SK-MEL-5 (cell line): ENCODE measurements at regions not wholly inside any gene's neighbourhood (a gene's known extent, or its start where the extent isn't known, plus 50 kb on each side); places are given as distances from the start of the nearest gene placed in this dataset.
"Not testable (repeated sequence)": the region's sequence is repeated elsewhere in the genome, so short reads cannot be mapped to it uniquely, and the experiment has no call there.

Experiments
- DNase-seq: peaks from one replicate; pipeline ENCODE4 v3.0.0-alpha.2; 2016; ENCODE audit warnings: low read depth, low spot score
- in situ Hi-C: cut with HindIII; loops from 2 replicates; pipeline ENCODE4 v1.10.0; 2016; ENCODE audit warnings: low sequenced_read_pairs, high pct_unique_total_duplicates, low pct_unique_long_range_greater_than_20kb

DNA sequence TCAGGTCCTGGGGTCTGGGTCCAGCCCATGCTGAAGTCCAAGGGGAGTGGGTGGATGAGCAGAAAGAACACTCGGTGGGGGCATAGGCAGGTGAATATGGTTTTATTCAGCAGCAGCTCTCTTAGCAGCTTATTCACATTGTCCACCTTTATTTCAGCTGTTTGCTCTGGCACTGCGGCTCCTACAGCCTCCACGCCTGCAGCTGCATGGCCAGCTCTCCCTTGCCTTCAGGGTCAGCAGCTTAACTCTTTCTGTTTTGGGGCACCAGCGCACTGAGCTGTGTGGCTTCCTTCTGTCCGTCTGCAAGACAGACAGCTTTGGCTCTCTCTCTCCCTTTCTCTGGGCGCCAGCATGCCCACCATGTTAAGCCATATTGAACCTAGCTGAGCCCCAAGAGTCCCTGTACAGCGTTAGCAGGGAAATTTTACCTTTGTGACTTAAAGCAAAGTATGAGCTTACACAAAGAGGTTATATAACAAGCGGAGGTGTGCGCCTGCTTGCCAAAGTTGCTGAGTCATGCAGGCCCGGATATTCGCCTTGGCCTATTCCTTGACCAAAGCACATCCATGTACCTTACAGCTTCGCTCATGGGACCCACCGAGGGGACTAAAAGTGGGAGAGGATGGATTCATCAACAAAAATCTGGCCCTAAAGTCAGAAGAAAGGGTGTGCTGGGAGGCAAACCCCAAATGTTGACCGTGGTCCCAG is 170.1 kb upstream of the PFN2 start:
- DNase-seq, result no peak
- in situ Hi-C loops, result no loop called here

DNA sequence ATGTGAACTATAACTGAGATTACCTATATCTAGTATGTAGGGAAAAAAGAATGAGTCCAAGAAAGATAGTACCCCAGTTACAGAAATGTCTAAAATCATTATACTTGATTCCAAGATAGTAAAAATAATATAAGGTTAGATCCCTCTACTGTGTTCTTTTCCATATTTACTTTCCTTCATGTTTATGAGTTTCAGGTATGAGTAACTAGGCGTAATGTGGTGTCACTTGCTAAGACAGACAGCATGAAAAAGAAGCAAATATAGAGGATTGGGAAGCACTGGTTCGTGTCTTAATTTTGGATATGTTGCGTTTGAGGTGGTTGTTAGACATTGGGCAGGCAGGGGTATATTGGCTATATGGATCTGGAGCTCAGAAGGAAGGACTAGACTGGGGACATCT is 168.1 kb upstream of the PFN2 start:
- in situ Hi-C loops, result no loop called here
- no peak for DNase-seq

DNA sequence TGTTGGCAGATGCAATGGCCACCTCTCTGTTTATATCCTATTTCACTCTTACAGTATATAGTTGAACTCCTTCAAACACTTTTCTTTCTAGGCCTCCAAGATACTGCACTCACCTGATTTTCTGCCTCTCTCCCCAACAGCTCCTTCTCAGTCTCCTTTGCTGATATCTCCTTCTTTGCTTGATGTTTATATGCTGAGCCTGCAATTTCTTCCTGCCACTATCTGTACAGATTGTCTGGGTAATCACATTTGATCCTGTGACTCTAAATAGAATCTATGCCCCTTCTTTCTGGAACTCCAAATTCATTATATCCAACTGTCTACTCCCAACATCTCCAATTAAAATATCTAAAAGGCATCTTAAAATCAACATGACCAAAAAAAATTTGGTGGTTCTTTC is 165.5 kb upstream of the PFN2 start:
- in situ Hi-C loops, result no loop called here
- no peak for DNase-seq

DNA sequence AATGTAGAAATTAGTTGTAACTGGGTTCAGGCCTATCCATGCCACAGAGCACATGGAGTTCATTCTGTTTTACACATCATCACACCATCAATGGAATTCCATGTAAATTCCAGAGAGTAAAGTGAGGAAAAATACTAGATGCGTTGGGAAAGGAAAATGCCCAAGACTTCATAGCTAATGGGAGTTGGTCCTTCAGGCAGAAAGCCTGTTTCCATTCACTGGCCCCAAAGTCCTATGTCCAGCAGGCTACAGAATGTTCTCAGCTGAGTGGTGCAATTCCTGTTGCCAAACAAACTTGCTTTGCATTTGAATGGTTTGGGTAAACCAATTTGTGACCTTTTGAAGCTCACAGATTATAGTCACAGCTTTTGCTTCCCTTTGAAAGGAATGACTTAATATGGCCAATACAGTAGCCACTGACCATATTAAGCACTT is 164.6 kb upstream of the PFN2 start:
- no peak for DNase-seq
- in situ Hi-C loops, result no loop called here

DNA sequence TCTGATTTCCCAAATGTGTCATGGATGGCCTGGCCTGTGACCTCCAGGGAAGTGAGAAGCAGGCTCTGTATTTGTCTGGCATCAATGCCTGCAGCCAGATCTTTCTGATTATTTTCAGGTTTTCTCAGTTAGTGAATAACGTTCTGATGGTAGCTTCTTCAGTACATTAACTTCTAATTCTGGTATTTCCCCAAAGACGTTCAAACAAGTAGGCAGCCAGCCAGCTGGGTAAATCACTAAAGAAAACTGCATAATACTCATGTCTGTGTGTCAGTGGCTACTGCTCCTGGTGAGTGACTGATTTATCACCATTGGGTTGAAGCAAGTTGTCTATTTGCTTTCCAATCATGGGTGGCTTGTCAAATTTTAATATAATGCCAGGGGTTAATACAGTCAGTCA is 162.6 kb upstream of the PFN2 start:
- DNase-seq, result no peak
- in situ Hi-C loops, result no loop called here

DNA sequence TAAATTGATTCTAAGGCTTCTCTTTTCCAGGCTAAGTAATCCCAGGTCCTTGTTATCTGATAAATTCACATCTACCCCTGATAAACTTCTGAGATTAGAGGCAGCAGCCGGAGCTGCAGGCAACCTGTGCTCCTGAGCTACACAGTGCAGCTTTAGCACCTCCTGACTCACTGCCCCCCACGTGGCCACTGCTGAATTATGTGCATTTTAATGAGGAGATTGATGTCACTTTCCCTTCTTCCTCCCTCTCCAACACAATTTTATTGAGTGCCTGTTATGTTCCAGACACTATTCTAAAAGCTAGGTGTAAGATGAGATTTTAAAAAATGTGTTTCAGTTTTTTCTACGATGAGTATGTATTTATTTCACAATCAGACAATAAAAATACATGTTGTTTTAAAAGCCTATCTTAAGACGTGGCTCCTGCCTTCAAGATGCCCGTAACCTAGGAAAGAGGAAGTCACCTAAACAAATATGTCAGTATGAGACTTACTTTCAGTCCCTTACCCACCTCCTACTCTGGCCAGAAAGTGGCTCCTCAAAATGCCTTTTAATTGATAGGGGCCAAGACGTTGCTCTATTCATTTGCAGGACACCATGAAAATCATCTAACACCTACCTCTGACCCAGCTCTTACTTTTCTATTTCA is 161.5 kb upstream of the PFN2 start:
- in situ Hi-C loops, result no loop called here

DNA sequence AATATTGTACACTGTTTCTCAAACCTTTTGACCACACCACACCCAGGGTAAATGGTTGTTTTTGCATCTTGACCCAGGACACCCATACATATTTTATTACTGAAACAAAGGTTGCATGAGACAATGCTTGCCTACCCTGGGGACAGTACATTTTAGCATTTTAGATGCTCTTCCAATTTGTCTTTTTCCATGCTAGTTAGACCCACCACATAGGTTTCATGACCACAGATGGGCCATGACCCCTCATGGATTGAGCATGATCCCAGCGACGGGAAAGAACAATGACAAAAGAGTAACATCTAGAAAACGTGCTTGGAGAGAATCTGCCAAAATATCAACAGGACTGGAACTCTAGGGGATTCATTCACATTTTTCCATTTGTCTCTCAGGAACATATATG is 161.0 kb upstream of the PFN2 start:
- DNase-seq, result no peak
- in situ Hi-C loops, result no loop called here

More for the DNA sequence above, 161.5 kb upstream of the PFN2 start:
- DNase-seq, result peak; percentile 27

DNA sequence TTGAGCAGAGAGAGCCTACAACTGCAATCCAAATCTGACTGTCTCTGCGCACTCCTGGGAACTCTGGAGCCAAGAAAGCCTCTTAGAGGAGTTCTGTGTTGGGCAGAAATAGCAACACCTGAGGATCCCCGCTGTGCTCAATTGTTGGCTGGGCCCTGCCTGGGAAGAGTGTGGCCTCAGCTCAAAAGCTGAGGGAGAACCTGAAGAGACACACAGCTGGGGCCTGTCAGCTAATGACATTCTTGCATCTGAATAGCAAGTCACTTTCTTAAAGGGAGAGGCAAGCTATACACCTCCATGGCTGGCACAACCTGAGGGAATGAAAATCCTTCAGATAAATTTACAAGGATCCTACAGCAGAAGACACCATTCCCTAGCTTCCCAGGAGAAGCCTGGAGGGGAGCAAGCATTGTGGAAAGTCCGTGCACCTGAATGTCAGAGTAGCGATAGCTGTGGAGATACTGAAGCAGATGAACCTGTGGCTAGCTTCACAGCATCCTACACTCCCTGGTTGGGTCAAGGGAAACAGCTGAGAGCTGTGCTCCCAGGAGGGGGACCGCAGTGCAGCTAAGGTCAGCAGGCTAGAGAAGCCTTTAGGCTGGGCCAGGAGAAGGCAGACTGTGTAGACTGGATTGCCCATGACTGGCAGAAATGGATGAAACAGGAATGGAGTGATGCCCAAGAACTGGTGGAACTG is 159.9 kb upstream of the PFN2 start:
- no peak for DNase-seq
- in situ Hi-C loops, result no loop called here

DNA sequence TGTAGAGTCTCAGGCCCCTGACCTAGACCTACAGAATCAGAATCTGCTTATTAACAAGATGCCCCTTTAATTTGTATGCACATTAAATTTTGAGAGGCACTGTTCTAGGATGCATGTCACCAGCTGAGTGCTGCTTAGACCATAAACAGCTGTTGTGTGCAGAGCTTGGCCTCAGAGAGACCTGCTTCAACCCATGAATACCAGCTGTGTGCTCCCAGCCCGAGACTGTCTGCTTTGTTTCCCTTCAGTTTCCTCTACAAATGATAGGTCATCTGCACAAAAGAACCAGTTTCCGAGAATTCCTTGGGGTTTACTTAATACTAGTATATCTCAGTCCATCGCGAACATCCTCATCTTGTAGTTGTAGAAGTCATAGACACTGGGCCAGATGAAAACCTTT is 158.5 kb upstream of the PFN2 start:
- in situ Hi-C loops, result no loop called here
- DNase-seq, result peak; percentile 73

DNA sequence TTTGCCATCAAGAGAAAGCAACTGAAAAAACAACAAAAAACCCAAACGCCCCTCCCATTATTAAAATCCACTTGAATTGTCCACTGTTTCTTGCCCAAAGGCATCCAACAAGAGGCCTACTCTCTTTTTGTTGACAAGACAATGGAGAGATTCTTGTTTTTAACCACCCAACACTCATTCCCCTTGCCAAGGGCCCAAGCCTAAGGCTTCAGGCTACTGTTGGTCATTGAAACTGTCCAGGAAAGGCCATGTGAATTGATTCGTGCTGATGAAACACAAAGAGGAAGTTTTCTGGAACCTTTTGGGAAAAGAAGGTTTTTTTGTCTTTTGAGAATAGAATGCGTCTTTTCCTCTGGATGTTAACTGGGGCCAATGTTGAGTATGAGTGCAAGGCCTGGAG is 157.4 kb upstream of the PFN2 start:
- DNase-seq, result peak; percentile 91
- in situ Hi-C loops, result no loop called here

DNA sequence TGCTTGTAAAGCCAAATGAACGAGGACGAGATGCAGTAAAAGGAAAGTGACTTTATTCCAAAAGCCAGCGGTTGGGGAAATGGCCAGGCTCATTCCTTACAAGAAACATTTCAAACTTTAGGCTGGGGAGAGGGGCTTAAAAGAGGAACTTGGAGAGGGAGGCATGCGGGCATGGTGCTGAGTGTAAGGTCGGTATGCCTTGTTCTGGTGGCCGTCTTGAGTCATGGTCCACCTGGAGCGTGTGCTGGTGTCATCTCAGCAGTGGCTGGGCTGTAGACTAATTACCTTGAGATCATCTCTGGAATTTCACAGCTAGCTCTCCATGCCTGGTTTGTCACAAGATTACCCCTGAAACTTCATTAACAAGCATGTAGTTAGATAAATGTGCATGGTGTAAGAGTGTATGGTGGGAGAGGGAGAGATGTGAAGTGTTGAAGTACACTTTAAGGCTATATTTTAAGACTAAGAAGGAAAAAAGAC is 156.4 kb upstream of the PFN2 start:
- in situ Hi-C loops, result no loop called here
- DNase-seq, result no peak

DNA sequence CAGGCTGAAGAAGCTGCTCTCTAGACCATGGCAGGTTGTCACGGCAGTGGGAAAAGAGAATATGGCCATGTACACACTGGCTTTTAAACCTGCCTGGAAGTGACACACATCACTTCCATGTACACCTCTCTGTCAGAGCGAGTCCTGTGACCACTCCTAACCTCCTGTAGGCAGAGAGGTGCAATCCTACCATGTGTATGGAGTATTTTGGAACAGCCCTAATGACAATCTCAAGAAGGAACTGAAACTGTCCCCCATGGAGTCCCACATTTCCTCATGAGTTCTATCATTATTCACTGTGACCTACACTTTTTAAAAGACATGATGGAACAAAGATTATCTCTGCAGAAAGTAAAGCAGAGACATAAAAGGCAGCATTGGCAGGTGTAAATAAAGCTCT is 153.4 kb upstream of the PFN2 start:
- peak; percentile 3 for DNase-seq
- in situ Hi-C loops, result no loop called here

DNA sequence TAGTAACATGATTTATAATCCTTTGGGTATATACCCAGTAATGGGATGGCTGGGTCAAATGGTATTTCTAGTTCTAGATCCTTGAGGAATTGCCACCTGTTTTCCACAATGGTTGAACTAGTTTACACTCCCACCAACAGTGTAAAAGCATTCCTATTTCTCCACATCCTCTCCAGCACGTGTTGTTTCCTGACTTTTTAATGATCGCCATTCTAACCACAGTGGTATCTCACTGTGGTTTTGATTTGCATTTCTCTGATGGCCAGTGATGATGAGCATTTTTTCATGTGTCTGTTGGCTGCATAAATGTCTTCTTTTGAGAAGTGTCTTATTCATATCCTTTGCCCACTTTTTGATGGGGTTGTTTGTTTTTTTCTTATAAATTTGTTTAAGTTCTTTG is 152.6 kb upstream of the PFN2 start:
- DNase-seq, result peak; percentile 8
- in situ Hi-C loops, result not testable (repeated sequence)

DNA sequence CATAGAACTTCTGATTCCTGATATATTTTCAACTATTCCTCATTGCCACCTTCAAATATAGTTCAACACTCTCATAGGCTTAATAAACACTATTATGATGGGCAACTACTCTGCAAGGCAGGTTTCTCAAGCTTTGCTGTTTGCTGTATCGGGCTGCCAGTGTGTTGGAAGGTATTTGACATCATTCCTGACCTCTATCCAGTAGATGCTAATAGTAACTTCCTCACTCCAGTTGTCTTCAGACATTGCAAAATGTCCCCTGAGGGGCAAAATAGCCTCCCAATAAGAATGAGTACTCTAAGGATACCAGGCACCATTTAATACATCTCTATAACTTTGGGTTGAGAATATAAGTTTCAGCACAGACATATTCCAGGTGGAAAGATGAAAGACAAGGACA is 147.5 kb upstream of the PFN2 start:
- no peak for DNase-seq
- in situ Hi-C loops, result no loop called here

DNA sequence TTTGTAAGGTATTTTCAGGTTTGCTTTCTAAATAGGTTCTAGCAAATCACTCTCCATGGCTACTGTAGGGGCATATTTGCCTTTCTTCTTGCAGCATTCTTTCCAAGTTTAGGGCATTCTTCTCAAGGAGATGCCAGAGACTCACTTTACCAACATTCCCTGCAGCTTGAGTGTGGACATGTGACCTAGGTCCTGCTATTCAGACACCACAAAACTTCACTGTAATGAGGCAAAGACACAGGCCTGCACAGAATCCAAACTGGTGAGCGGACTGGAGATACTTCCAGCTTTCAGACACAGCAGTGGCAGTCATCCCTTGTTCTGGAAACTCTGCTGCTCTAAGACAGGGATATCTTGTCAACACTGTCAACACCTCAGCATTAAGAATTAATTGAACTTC is 146.4 kb upstream of the PFN2 start:
- no peak for DNase-seq
- in situ Hi-C loops, result no loop called here

DNA sequence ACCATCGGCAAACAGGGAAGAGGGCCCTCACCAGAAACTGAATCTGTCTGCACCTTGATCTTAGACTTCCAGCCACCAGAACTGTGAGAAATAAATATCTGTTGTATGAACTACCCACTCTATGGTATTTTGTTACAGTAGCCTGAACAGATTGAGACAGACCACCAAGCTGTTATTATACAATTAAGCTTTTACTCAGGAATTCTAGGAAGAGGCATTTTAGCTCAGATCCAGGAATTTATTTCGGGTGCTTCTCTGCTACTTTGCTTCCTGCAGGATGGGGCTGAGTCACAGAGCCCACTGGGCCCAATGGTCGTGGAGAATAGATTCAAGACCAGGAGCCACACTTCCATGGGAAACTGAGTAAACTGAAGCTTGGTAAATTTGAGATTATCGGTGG is 145.5 kb upstream of the PFN2 start:
- in situ Hi-C loops, result no loop called here

DNA sequence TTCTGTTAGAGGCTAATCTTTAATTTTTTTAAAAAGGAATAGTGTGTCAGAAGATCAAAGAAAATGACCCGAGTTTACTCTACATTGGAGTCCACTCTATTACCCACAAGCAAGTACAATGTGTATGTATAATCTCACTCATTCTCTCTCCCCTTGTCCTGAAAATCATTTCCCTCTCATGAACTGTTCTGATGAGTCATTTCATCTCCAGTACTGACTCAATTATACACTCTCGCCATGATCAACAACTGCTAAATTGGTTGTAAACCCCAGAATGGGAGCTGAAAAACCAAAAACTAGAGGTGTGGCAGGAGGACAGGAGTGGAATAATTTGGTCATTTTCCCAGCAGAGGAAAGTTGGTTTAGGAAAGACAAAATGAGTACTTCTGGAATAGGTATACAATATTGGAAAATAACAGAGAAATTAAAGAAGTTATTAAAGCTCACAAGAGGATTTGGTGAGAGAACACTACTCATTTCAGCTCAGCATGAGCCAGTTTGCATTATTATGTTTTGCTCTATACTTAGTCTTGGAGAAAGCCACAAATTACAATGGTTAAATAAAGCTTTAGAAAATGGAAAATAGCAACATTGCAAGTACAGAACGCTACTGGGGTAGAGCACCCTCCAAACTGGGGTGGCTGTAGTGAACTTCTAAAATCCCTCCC is 144.3 kb upstream of the PFN2 start:
- in situ Hi-C loops, result no loop called here
- DNase-seq, result no peak

More for the DNA sequence above, 145.5 kb upstream of the PFN2 start:
- no peak for DNase-seq

DNA sequence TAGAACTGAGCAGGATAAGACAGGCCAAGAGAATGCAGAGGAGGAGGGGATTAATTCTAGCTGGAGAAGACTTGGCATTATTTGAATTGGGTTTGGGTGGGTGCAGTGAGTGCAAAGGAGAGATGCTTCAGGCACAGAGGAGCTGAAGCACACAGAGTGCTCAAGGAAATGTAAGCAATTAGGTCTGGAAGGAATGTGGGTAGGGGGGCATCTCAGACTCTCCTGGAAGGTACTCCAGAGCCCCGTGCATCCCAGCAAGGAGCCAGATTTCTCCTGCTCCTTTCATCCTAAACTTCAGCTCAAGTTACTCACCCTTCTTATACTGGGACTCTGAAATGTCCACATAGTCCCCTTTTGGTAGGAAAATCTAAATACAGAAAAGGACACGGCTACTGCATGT is 143.6 kb upstream of the PFN2 start:
- in situ Hi-C loops, result no loop called here
- DNase-seq, result no peak
